ENCODE measurements at regions not wholly inside any gene's neighbourhood (a gene's known extent, or its start where the extent isn't known, plus 50 kb on each side); places are given as distances from the start of the nearest gene placed in this dataset.

GRCh38 chr20:19960745-19961144 lies 56.4 kb upstream of the NAA20 start:
- no peaks in the 10 kb centered on the region for H3K27me3 ChIP-seq (ENCODE audit: insufficient read depth, low read depth)
- POLR2A ChIA-PET (ENCODE audit: unreplicated experiment) = no interaction called here
- no peaks in the 10 kb centered on the region for H4K20me1 ChIP-seq (ENCODE audit: insufficient read depth)
- H3K4me3 ChIP-seq = no peak overlapping the region
- no peaks in the 10 kb centered on the region for H3K79me2 ChIP-seq (ENCODE audit: low read depth)
- peaks cover 20% of the 10 kb centered on the region for H3K4me1 ChIP-seq (replicated peaks; ENCODE audit: insufficient read depth)
- H3K27ac ChIP-seq = no peak overlapping the region
- H3K9me2 ChIP-seq (ENCODE audit: insufficient read depth) = no peaks in the 10 kb centered on the region
- intact Hi-C loops (cut with micrococcal nuclease; ENCODE audit: unreplicated experiment) = no loop called here
- H3K36me3 ChIP-seq (ENCODE audit: low read depth) = no peaks in the 10 kb centered on the region
- H3F3A ChIP-seq (ENCODE audit: insufficient read depth, low read depth) = peaks cover 13% of the 10 kb centered on the region; the same call in 1 of the 2 replicates
- no peak overlapping the region for H3K4me2 ChIP-seq
- H2AFZ ChIP-seq = no peak overlapping the region
- H3K9me3 ChIP-seq (ENCODE audit: insufficient read depth, low read depth) = no peaks in the 10 kb centered on the region
- no peak for DNase-seq
- TF ChIP-seq, protein P1, sequence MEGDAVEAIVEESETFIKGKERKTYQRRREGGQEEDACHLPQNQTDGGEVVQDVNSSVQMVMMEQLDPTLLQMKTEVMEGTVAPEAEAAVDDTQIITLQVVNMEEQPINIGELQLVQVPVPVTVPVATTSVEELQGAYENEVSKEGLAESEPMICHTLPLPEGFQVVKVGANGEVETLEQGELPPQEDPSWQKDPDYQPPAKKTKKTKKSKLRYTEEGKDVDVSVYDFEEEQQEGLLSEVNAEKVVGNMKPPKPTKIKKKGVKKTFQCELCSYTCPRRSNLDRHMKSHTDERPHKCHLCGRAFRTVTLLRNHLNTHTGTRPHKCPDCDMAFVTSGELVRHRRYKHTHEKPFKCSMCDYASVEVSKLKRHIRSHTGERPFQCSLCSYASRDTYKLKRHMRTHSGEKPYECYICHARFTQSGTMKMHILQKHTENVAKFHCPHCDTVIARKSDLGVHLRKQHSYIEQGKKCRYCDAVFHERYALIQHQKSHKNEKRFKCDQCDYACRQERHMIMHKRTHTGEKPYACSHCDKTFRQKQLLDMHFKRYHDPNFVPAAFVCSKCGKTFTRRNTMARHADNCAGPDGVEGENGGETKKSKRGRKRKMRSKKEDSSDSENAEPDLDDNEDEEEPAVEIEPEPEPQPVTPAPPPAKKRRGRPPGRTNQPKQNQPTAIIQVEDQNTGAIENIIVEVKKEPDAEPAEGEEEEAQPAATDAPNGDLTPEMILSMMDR (conservative IDR thresholded peaks at IDR 0.05) = no peak
- TF ChIP-seq EZH2 (IDR thresholded peaks at IDR 0.05; ENCODE audit: low read depth) = no peak
- BruUV-seq (replicated peaks) = no TSS peak
- CTCF ChIA-PET = no interaction called here

GRCh38 chr20:19961293-19961692 lies 55.9 kb upstream of the NAA20 start:
- no peak overlapping the region for H3K27ac ChIP-seq
- ChIA-PET CTCF (no interaction called here), POLR2A (ENCODE audit: unreplicated experiment) (interaction anchor here (0.7 kb wide), 1 partner anchor 25 kb away, joined by 4 read pairs; no protein-coding TSS in a partner anchor)
- no peak overlapping the region for H3K4me2 ChIP-seq
- no peak for DNase-seq
- BruUV-seq (replicated peaks) = no TSS peak
- no peaks in the 10 kb centered on the region for H4K20me1 ChIP-seq (ENCODE audit: insufficient read depth)
- no peaks in the 10 kb centered on the region for H3K9me3 ChIP-seq (ENCODE audit: insufficient read depth, low read depth)
- H2AFZ ChIP-seq = no peak overlapping the region
- TF ChIP-seq, protein P1 (conservative IDR thresholded peaks at IDR 0.05) = no peak
- no peak for TF ChIP-seq EZH2 (IDR thresholded peaks at IDR 0.05; ENCODE audit: low read depth)
- H3K27me3 ChIP-seq (ENCODE audit: insufficient read depth, low read depth) = no peaks in the 10 kb centered on the region
- H3K9me2 ChIP-seq (ENCODE audit: insufficient read depth) = no peaks in the 10 kb centered on the region
- no peaks in the 10 kb centered on the region for H3K36me3 ChIP-seq (ENCODE audit: low read depth)
- intact Hi-C loops (cut with micrococcal nuclease; ENCODE audit: unreplicated experiment) = no loop called here
- no peak overlapping the region for H3K4me3 ChIP-seq
- no peaks in the 10 kb centered on the region for H3K79me2 ChIP-seq (ENCODE audit: low read depth)
- H3F3A ChIP-seq (ENCODE audit: insufficient read depth, low read depth) = peaks cover 13% of the 10 kb centered on the region; the same call in 1 of the 2 replicates
- peaks cover 24% of the 10 kb centered on the region for H3K4me1 ChIP-seq (replicated peaks; ENCODE audit: insufficient read depth)

- DNase-seq = no peak
- Histone ChIP-seq H3K9me3 (ENCODE audit: insufficient read depth, low read depth) (no peaks in the 10 kb centered on the region), H3F3A (ENCODE audit: insufficient read depth, low read depth) (peaks cover 17% of the 10 kb centered on the region; the same call in 1 of the 2 replicates), H3K36me3 (ENCODE audit: low read depth) (no peaks in the 10 kb centered on the region), H3K4me2 (no peak overlapping the region), H4K20me1 (ENCODE audit: insufficient read depth) (no peaks in the 10 kb centered on the region), H3K27ac (no peak overlapping the region), H3K27me3 (ENCODE audit: insufficient read depth, low read depth) (no peaks in the 10 kb centered on the region), H3K4me1 (replicated peaks; ENCODE audit: insufficient read depth) (peaks cover 39% of the 10 kb centered on the region), H3K9me2 (ENCODE audit: insufficient read depth) (no peaks in the 10 kb centered on the region), H2AFZ (no peak overlapping the region), H3K4me3 (no peak overlapping the region), H3K79me2 (ENCODE audit: low read depth) (no peaks in the 10 kb centered on the region)
- intact Hi-C loops (cut with micrococcal nuclease; ENCODE audit: unreplicated experiment) = no loop called here
- no peak for TF ChIP-seq EZH2 (IDR thresholded peaks at IDR 0.05; ENCODE audit: low read depth)
- TF ChIP-seq, protein P1 (conservative IDR thresholded peaks at IDR 0.05) = no peak
- ChIA-PET POLR2A (ENCODE audit: unreplicated experiment) (no interaction called here), CTCF (no interaction called here)
- BruUV-seq (replicated peaks) = no TSS peak
Measured at GRCh38 chr20:19962958-19963357, 54.2 kb upstream of the NAA20 start.
